ENCODE measurements at regions not wholly inside any gene's neighbourhood (a gene's known extent, or its start where the extent isn't known, plus 50 kb on each side); places are given as distances from the start of the nearest gene placed in this dataset.
A peak's percentile ranks its signal among the peaks of the same experiment; 100 is the strongest.

- Mint-ChIP-seq H3K4me1 (ENCODE audit: low read depth, unreplicated experiment) (peaks cover 7% of the 10 kb centered on the region), H3K9me3 (ENCODE audit: unreplicated experiment) (no peaks in the 10 kb centered on the region), H3K36me3 (ENCODE audit: insufficient read depth, unreplicated experiment) (no peaks in the 10 kb centered on the region), H3K27me3 (ENCODE audit: insufficient read depth, unreplicated experiment) (no peaks in the 10 kb centered on the region), H3K4me3 (ENCODE audit: unreplicated experiment) (peak overlapping the region; percentile 10), H3K27ac (ENCODE audit: unreplicated experiment) (no peak overlapping the region)
- DNase-seq = peak; percentile 39 to 66
- POLR2A ChIA-PET = no interaction called here
- Histone ChIP-seq H3K9me3 (no peaks in the 10 kb centered on the region), H3K4me1 (peaks cover 10% of the 10 kb centered on the region; the same call in 1 of the 2 replicates), H3K36me3 (ENCODE audit: control insufficient read depth, insufficient read depth, low read length) (no peaks in the 10 kb centered on the region), H3K4me3 (ENCODE audit: low read depth, low read length) (no peak overlapping the region), H3K27me3 (replicated peaks; ENCODE audit: control insufficient read depth, insufficient read depth, low read length) (no peaks in the 10 kb centered on the region)
- TF ChIP-seq, protein P1, sequence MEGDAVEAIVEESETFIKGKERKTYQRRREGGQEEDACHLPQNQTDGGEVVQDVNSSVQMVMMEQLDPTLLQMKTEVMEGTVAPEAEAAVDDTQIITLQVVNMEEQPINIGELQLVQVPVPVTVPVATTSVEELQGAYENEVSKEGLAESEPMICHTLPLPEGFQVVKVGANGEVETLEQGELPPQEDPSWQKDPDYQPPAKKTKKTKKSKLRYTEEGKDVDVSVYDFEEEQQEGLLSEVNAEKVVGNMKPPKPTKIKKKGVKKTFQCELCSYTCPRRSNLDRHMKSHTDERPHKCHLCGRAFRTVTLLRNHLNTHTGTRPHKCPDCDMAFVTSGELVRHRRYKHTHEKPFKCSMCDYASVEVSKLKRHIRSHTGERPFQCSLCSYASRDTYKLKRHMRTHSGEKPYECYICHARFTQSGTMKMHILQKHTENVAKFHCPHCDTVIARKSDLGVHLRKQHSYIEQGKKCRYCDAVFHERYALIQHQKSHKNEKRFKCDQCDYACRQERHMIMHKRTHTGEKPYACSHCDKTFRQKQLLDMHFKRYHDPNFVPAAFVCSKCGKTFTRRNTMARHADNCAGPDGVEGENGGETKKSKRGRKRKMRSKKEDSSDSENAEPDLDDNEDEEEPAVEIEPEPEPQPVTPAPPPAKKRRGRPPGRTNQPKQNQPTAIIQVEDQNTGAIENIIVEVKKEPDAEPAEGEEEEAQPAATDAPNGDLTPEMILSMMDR (IDR thresholded peaks at IDR 0.05; ENCODE audit: insufficient read depth in 1 of 2, low read depth in 1 of 2, low read length in 1 of 2, severe bottlenecking in 1 of 2, unreplicated experiment in 1 of 2) = no peak
- intact Hi-C loops (cut with micrococcal nuclease; ENCODE audit: unreplicated experiment) = no loop called here
- CTCF ChIA-PET = no interaction called here
- BruUV-seq (replicated peaks) = no TSS peak
These were observed 485.1 kb downstream of the SEMA3D start for GRCh38 chr7:84701524-84702306.

- Mint-ChIP-seq H3K9me3 (ENCODE audit: unreplicated experiment) (no peaks in the 10 kb centered on the region), H3K4me1 (ENCODE audit: low read depth, unreplicated experiment) (peaks cover 7% of the 10 kb centered on the region), H3K27ac (ENCODE audit: unreplicated experiment) (no peak overlapping the region), H3K27me3 (ENCODE audit: insufficient read depth, unreplicated experiment) (no peaks in the 10 kb centered on the region), H3K4me3 (ENCODE audit: unreplicated experiment) (no peak overlapping the region), H3K36me3 (ENCODE audit: insufficient read depth, unreplicated experiment) (no peaks in the 10 kb centered on the region)
- Histone ChIP-seq H3K36me3 (ENCODE audit: control insufficient read depth, insufficient read depth, low read length) (no peaks in the 10 kb centered on the region), H3K4me3 (ENCODE audit: low read depth, low read length) (no peak overlapping the region), H3K9me3 (no peaks in the 10 kb centered on the region), H3K4me1 (peaks cover 10% of the 10 kb centered on the region; the same call in 1 of the 2 replicates), H3K27me3 (replicated peaks; ENCODE audit: control insufficient read depth, insufficient read depth, low read length) (no peaks in the 10 kb centered on the region)
- no peak for DNase-seq
- TF ChIP-seq, protein P1 (IDR thresholded peaks at IDR 0.05; ENCODE audit: insufficient read depth in 1 of 2, low read depth in 1 of 2, low read length in 1 of 2, severe bottlenecking in 1 of 2, unreplicated experiment in 1 of 2) = no peak
- intact Hi-C loops (cut with micrococcal nuclease; ENCODE audit: unreplicated experiment) = no loop called here
- CTCF ChIA-PET = no interaction called here
- no TSS peak for BruUV-seq (replicated peaks)
- POLR2A ChIA-PET = no interaction called here
These were observed 486.1 kb downstream of the SEMA3D start for GRCh38 chr7:84700563-84701370.

DNA sequence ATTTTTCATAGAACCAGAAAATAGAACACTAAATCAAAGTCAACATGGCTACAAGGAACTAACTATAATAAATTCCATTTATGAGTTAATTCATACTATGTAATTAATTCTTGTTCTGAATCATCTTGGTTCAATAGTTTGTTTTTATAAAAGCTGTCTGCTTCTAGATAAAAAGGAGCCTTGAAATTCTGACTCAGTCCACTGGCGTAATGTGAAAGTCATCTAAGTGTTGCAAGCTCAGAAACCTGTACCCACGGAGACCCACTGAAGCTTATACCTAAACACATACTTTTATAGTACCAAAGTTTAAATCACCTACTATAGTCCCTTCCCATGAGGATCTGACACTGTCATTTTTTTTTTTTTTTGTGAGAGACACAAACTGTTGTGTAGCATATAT is 489.4 kb downstream of the SEMA3D start:
- no TSS peak for BruUV-seq (replicated peaks)
- CTCF ChIA-PET = no interaction called here
- peaks cover 10% of the 10 kb centered on the region; the same call in 1 of the 2 replicates for H3K4me1 ChIP-seq

More for the DNA sequence above, 489.4 kb downstream of the SEMA3D start:
- TF ChIP-seq, protein P1 (IDR thresholded peaks at IDR 0.05; ENCODE audit: insufficient read depth in 1 of 2, low read depth in 1 of 2, low read length in 1 of 2, severe bottlenecking in 1 of 2, unreplicated experiment in 1 of 2) = no peak
- Mint-ChIP-seq H3K4me3 (ENCODE audit: unreplicated experiment) (no peak overlapping the region), H3K36me3 (ENCODE audit: insufficient read depth, unreplicated experiment) (no peaks in the 10 kb centered on the region), H3K4me1 (ENCODE audit: low read depth, unreplicated experiment) (peaks cover 7% of the 10 kb centered on the region), H3K27ac (ENCODE audit: unreplicated experiment) (no peak overlapping the region), H3K9me3 (ENCODE audit: unreplicated experiment) (no peaks in the 10 kb centered on the region), H3K27me3 (ENCODE audit: insufficient read depth, unreplicated experiment) (no peaks in the 10 kb centered on the region)
- no peak for DNase-seq
- Histone ChIP-seq H3K9me3 (no peaks in the 10 kb centered on the region), H3K4me3 (ENCODE audit: low read depth, low read length) (no peak overlapping the region), H3K36me3 (ENCODE audit: control insufficient read depth, insufficient read depth, low read length) (no peaks in the 10 kb centered on the region), H3K27me3 (replicated peaks; ENCODE audit: control insufficient read depth, insufficient read depth, low read length) (no peaks in the 10 kb centered on the region)
- POLR2A ChIA-PET = no interaction called here
- intact Hi-C loops (cut with micrococcal nuclease; ENCODE audit: unreplicated experiment) = no loop called here

Measured in Caco-2 (cell line).